ENCODE measurements at regions not wholly inside any gene's neighbourhood (a gene's known extent, or its start where the extent isn't known, plus 50 kb on each side); places are given as distances from the start of the nearest gene placed in this dataset.
"Not testable (repeated sequence)": the region's sequence is repeated elsewhere in the genome, so short reads cannot be mapped to it uniquely, and the experiment has no call there.

DNA sequence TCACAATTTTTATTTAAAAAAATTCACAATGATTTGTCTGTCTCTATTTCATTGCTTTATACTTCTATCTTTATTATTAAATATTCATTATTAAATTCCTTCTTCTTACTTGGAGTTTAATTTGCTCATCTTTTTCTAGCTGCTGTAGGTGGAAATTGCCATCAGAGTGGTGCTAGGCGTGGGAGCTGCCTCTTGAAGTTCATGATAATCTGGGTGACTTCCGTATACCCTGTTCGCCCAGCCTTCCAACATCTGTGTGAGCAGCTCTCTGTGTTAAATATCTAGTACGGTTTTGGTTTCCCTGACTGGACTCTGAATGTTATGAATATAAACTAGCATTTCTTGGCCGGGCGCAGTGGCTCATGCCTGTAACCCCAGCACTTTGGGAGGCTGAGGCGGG lies 84.0 kb upstream of the RPH3AL start:
- Histone ChIP-seq H3K4me1 (ENCODE audit: control insufficient read depth in 1 of 2, insufficient read depth in 2 of 2, low read depth in 1 of 2, low read length in 1 of 2) (no peaks in the 10 kb centered on the region), H3K9ac (no peak overlapping the region), H3K9me2 (no peaks in the 10 kb centered on the region), H3F3A (replicated peaks; ENCODE audit: insufficient read depth) (no peaks in the 10 kb centered on the region), H4K20me1 (ENCODE audit: insufficient read depth) (no peaks in the 10 kb centered on the region), H3K4me3 (ENCODE audit: low read depth in 2 of 2, low read length in 1 of 2) (no peak overlapping the region), H3K27ac (ENCODE audit: low read depth in 2 of 2, low read length in 1 of 2) (no peak overlapping the region), H3K4me2 (no peak overlapping the region), H3K79me2 (ENCODE audit: insufficient read depth) (no peaks in the 10 kb centered on the region), H2AFZ (ENCODE audit: low read depth) (no peak overlapping the region), H3K36me3 (replicated peaks in 1 of 2; ENCODE audit: control insufficient read depth in 1 of 2, insufficient read depth in 2 of 2, low read length in 1 of 2) (no peaks in the 10 kb centered on the region), H3K9me3 (no peaks in the 10 kb centered on the region), H3K27me3 (ENCODE audit: insufficient read depth) (no peaks in the 10 kb centered on the region)
- DNase-seq = no peak
- WGBS (ENCODE audit: low lambda C conversion rate) = 71% methylated on average over 7 of the region's 7 CpGs
- CTCF ChIA-PET = no interaction called here
- POLR2A ChIA-PET = no interaction called here
- TF ChIP-seq SMC3 (IDR thresholded peaks at IDR 0.05; ENCODE audit: low read depth, low read length) = no peak

DNA sequence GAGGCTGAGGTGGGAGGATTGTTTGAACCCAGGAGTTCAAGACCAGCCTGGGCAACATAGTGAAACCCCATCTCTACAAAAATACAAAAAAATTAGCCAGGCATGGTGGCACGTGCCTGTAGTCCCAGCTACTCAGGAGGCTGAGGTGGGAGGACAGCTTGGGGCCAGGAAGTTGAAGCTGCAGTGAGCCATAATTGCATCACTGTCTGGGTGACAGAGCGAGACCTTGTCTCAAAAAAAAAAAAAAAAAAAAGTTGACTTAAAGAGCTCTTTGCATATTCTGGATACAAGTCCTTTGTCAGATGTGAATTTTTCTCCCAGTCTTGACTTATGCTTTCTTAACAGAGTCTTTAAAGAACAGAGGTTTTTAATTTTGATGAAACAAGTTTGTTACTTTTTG lies 79.9 kb upstream of the RPH3AL start:
- DNase-seq; H3K9me2 ChIP-seq; H3K36me3 ChIP-seq (replicated peaks in 1 of 2; ENCODE audit: control insufficient read depth in 1 of 2, insufficient read depth in 2 of 2, low read length in 1 of 2); H3K4me1 ChIP-seq (ENCODE audit: control insufficient read depth in 1 of 2, insufficient read depth in 2 of 2, low read depth in 1 of 2, low read length in 1 of 2); H3K27me3 ChIP-seq (ENCODE audit: insufficient read depth); H3K4me3 ChIP-seq (ENCODE audit: low read depth in 2 of 2, low read length in 1 of 2); H3K4me2 ChIP-seq; H3K27ac ChIP-seq (ENCODE audit: low read depth in 2 of 2, low read length in 1 of 2); H4K20me1 ChIP-seq (ENCODE audit: insufficient read depth); H3K79me2 ChIP-seq (ENCODE audit: insufficient read depth); H3K9me3 ChIP-seq; H2AFZ ChIP-seq (ENCODE audit: low read depth); POLR2A ChIA-PET; H3K9ac ChIP-seq; H3F3A ChIP-seq (replicated peaks; ENCODE audit: insufficient read depth): not testable (repeated sequence)
- CTCF ChIA-PET = interaction anchor here (1.3 kb wide), 1 partner anchor 20 kb away, joined by 5 read pairs; no protein-coding TSS in a partner anchor
- WGBS (ENCODE audit: low lambda C conversion rate) = 17% methylated on average over 2 of the region's 2 CpGs

DNA sequence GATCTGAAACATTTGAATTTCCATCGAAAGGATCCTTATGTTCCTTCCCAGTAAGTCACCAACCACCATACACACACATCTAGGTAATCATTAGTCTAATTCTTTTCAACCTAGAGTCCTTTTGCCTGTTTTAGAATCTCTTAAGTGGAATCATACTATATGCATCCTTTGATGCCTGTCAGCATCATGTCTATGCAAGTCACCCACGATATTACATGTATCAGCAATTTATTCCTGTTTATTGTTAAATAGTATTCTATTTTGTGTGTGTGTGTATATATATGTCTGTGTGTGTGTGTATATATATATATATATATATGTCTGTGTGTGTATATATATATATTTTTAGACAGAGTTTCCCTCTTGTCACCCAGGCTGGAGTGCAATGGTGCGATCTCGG lies 78.9 kb upstream of the RPH3AL start:
- no peaks in the 10 kb centered on the region for H4K20me1 ChIP-seq (ENCODE audit: insufficient read depth)
- no peaks in the 10 kb centered on the region for H3K36me3 ChIP-seq (replicated peaks in 1 of 2; ENCODE audit: control insufficient read depth in 1 of 2, insufficient read depth in 2 of 2, low read length in 1 of 2)
- H3K27ac ChIP-seq (ENCODE audit: low read depth in 2 of 2, low read length in 1 of 2) = no peak overlapping the region
- no peak overlapping the region for H2AFZ ChIP-seq (ENCODE audit: low read depth)
- no peaks in the 10 kb centered on the region for H3K79me2 ChIP-seq (ENCODE audit: insufficient read depth)
- H3K4me2 ChIP-seq = no peak overlapping the region
- POLR2A ChIA-PET = no interaction called here
- 0 out of 2 replicates have a peak, but pooled peaks cover 8% of the 10 kb centered on the region for H3K9me3 ChIP-seq
- H3K9me2 ChIP-seq = no peaks in the 10 kb centered on the region
- no peak for DNase-seq
- TF ChIP-seq JUND (IDR thresholded peaks at IDR 0.05) (no peak), EP300 (IDR thresholded peaks at IDR 0.05; ENCODE audit: borderline replicate concordance in 1 of 2, low read depth in 1 of 2, low read length in 1 of 2) (no peak), SIN3A (IDR thresholded peaks at IDR 0.05; ENCODE audit: borderline replicate concordance, low read depth, low read length) (no peak), CHD2 (IDR thresholded peaks at IDR 0.05; ENCODE audit: low read length, partially characterized antibody) (no peak), TEAD4 (IDR thresholded peaks at IDR 0.05; ENCODE audit: borderline replicate concordance, insufficient read depth) (no peak), FOSL2 (IDR thresholded peaks at IDR 0.05; ENCODE audit: borderline replicate concordance, low read depth) (no peak), POLR2AphosphoS5 (IDR thresholded peaks at IDR 0.05; ENCODE audit: low read depth, low read length) (no peak), ELF1 (IDR thresholded peaks at IDR 0.05) (no peak), MEF2A (IDR thresholded peaks at IDR 0.05; ENCODE audit: borderline replicate concordance, low read depth) (no peak), GABPA (IDR thresholded peaks at IDR 0.05; ENCODE audit: low read depth) (no peak)
- TF ChIP-seq, protein P1, sequence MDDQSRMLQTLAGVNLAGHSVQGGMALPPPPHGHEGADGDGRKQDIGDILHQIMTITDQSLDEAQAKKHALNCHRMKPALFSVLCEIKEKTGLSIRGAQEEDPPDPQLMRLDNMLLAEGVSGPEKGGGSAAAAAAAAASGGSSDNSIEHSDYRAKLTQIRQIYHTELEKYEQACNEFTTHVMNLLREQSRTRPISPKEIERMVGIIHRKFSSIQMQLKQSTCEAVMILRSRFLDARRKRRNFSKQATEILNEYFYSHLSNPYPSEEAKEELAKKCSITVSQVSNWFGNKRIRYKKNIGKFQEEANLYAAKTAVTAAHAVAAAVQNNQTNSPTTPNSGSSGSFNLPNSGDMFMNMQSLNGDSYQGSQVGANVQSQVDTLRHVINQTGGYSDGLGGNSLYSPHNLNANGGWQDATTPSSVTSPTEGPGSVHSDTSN (IDR thresholded peaks at IDR 0.05) = no peak
- TF ChIP-seq, protein P2, sequence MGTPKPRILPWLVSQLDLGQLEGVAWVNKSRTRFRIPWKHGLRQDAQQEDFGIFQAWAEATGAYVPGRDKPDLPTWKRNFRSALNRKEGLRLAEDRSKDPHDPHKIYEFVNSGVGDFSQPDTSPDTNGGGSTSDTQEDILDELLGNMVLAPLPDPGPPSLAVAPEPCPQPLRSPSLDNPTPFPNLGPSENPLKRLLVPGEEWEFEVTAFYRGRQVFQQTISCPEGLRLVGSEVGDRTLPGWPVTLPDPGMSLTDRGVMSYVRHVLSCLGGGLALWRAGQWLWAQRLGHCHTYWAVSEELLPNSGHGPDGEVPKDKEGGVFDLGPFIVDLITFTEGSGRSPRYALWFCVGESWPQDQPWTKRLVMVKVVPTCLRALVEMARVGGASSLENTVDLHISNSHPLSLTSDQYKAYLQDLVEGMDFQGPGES (IDR thresholded peaks at IDR 0.05; ENCODE audit: low read depth, low read length) = no peak
- TF ChIP-seq, protein P3, sequence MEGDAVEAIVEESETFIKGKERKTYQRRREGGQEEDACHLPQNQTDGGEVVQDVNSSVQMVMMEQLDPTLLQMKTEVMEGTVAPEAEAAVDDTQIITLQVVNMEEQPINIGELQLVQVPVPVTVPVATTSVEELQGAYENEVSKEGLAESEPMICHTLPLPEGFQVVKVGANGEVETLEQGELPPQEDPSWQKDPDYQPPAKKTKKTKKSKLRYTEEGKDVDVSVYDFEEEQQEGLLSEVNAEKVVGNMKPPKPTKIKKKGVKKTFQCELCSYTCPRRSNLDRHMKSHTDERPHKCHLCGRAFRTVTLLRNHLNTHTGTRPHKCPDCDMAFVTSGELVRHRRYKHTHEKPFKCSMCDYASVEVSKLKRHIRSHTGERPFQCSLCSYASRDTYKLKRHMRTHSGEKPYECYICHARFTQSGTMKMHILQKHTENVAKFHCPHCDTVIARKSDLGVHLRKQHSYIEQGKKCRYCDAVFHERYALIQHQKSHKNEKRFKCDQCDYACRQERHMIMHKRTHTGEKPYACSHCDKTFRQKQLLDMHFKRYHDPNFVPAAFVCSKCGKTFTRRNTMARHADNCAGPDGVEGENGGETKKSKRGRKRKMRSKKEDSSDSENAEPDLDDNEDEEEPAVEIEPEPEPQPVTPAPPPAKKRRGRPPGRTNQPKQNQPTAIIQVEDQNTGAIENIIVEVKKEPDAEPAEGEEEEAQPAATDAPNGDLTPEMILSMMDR (IDR thresholded peaks at IDR 0.05) = no peak
- H3K27me3 ChIP-seq (ENCODE audit: insufficient read depth) = no peaks in the 10 kb centered on the region
- 68% methylated on average over 4 of the region's 4 CpGs for WGBS (ENCODE audit: low lambda C conversion rate)
- no peaks in the 10 kb centered on the region for H3K4me1 ChIP-seq (ENCODE audit: control insufficient read depth in 1 of 2, insufficient read depth in 2 of 2, low read depth in 1 of 2, low read length in 1 of 2)
- CTCF ChIA-PET = interaction anchor here (1.1 to 1.4 kb wide), 3 partner anchors 19 to 269 kb away, joined by 4 to 8 read pairs (median 5); no protein-coding TSS in a partner anchor
- H3K9ac ChIP-seq = no peak overlapping the region
- no peaks in the 10 kb centered on the region for H3F3A ChIP-seq (replicated peaks; ENCODE audit: insufficient read depth)
- no peak overlapping the region for H3K4me3 ChIP-seq (ENCODE audit: low read depth in 2 of 2, low read length in 1 of 2)

All from SK-N-SH (cell line).